Osteoblast (primary cell): ENCODE measurements at regions not wholly inside any gene's neighbourhood (a gene's known extent, or its start where the extent isn't known, plus 50 kb on each side); places are given as distances from the start of the nearest gene placed in this dataset.

Experiments used
- DNase-seq: peaks from one replicate; pipeline ENCODE4 v3.0.0; 2011; ENCODE audit warnings: low spot score, mixed read lengths; ENCODE audit not compliant: insufficient read length; ENCODE audit errors: missing footprints
- H2AFZ ChIP-seq: 2 replicates; pipeline ENCODE4 v1.6.0; 2011; ENCODE audit warnings: mild to moderate bottlenecking, low read length
- H3K27ac ChIP-seq: 2 replicates; pipeline ENCODE4 v1.5.1; 2011; ENCODE audit warnings: mild to moderate bottlenecking, low read depth, low read length, moderate library complexity
- H3K27me3 ChIP-seq: 2 replicates; pipeline ENCODE4 v1.6.0; 2012; ENCODE audit warnings: mild to moderate bottlenecking, control low read depth, inconsistent platforms, low read length, moderate library complexity; ENCODE audit not compliant: insufficient read depth
- H3K36me3 ChIP-seq: 2 replicates; pipeline ENCODE4 v1.5.1; 2011; ENCODE audit warnings: mild to moderate bottlenecking, low read length, control low read depth, moderate library complexity; ENCODE audit not compliant: insufficient read depth
- H3K4me1 ChIP-seq: 2 replicates; pipeline ENCODE4 v1.5.1; 2011; ENCODE audit warnings: mild to moderate bottlenecking, low read length, control low read depth, moderate library complexity; ENCODE audit not compliant: insufficient read depth
- H3K4me2 ChIP-seq: 2 replicates; pipeline ENCODE4 v1.6.0; 2011; ENCODE audit warnings: mild to moderate bottlenecking, low read length; ENCODE audit not compliant: insufficient read depth
- H3K4me3 ChIP-seq: fragments of 200-600 bp; sonication (generic); 3 replicates; pipeline ENCODE4 v1.5.1; 2012; ENCODE audit warnings: mild to moderate bottlenecking, low read length, inconsistent platforms; ENCODE audit not compliant: insufficient read depth
- H3K79me2 ChIP-seq: 2 replicates; pipeline ENCODE4 v1.6.0; 2012; ENCODE audit warnings: mild to moderate bottlenecking, low read length, control low read depth, inconsistent platforms; ENCODE audit not compliant: insufficient read depth
- H3K9me3 ChIP-seq: 2 replicates; pipeline ENCODE4 v1.5.1; 2011; ENCODE audit warnings: low read depth, low read length, control low read depth
- H4K20me1 ChIP-seq: 2 replicates; pipeline ENCODE4 v1.6.0; 2012; ENCODE audit warnings: mild to moderate bottlenecking, low read length, control low read depth; ENCODE audit not compliant: insufficient read depth
- TF ChIP-seq, protein P1 (sequence below): IDR thresholded peaks from 2 replicates; pipeline ENCODE4 v1.5.1; 2011; ENCODE audit warnings: mild to moderate bottlenecking, low read depth, low read length, moderate library complexity; ENCODE audit errors: extremely low read depth

- Histone ChIP-seq H3K4me1 (peaks cover 19% of the 10 kb centered on the region), H2AFZ (no peak overlapping the region), H3K36me3 (no peaks in the 10 kb centered on the region), H3K27ac (peak overlapping the region; percentile 96), H3K9me3 (no peaks in the 10 kb centered on the region), H3K4me3 (no peak overlapping the region), H3K27me3 (no peaks in the 10 kb centered on the region), H3K79me2 (no peaks in the 10 kb centered on the region), H3K4me2 (peak overlapping the region; percentile 8), H4K20me1 (no peaks in the 10 kb centered on the region)
- TF ChIP-seq, protein P1, sequence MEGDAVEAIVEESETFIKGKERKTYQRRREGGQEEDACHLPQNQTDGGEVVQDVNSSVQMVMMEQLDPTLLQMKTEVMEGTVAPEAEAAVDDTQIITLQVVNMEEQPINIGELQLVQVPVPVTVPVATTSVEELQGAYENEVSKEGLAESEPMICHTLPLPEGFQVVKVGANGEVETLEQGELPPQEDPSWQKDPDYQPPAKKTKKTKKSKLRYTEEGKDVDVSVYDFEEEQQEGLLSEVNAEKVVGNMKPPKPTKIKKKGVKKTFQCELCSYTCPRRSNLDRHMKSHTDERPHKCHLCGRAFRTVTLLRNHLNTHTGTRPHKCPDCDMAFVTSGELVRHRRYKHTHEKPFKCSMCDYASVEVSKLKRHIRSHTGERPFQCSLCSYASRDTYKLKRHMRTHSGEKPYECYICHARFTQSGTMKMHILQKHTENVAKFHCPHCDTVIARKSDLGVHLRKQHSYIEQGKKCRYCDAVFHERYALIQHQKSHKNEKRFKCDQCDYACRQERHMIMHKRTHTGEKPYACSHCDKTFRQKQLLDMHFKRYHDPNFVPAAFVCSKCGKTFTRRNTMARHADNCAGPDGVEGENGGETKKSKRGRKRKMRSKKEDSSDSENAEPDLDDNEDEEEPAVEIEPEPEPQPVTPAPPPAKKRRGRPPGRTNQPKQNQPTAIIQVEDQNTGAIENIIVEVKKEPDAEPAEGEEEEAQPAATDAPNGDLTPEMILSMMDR, result no peak
- no peak for DNase-seq
Measured at GRCh38 chr6:113645986-113646385, 211.2 kb upstream of the MARCKS start.

GRCh38 chr6:113646701-113647100 is 210.4 kb upstream of the MARCKS start:
- peak; percentile 13 for DNase-seq
- H3K4me1 ChIP-seq, result peaks cover 19% of the 10 kb centered on the region
- H3K79me2 ChIP-seq, result no peaks in the 10 kb centered on the region
- H3K27me3 ChIP-seq, result no peaks in the 10 kb centered on the region
- H4K20me1 ChIP-seq, result no peaks in the 10 kb centered on the region
- no peaks in the 10 kb centered on the region for H3K9me3 ChIP-seq
- TF ChIP-seq, protein P1, result no peak
- H3K36me3 ChIP-seq, result no peaks in the 10 kb centered on the region
- no peak overlapping the region for H3K27ac ChIP-seq
- no peak overlapping the region for H3K4me2 ChIP-seq
- H2AFZ ChIP-seq, result no peak overlapping the region
- H3K4me3 ChIP-seq, result no peak overlapping the region

- Histone ChIP-seq H3K9me3 (no peaks in the 10 kb centered on the region), H4K20me1 (no peaks in the 10 kb centered on the region), H3K27ac (no peak overlapping the region), H2AFZ (no peak overlapping the region), H3K4me2 (no peak overlapping the region), H3K79me2 (no peaks in the 10 kb centered on the region), H3K4me1 (peaks cover 19% of the 10 kb centered on the region), H3K4me3 (no peak overlapping the region), H3K27me3 (no peaks in the 10 kb centered on the region), H3K36me3 (no peaks in the 10 kb centered on the region)
- TF ChIP-seq, protein P1, result no peak
- DNase-seq, result no peak
Measured at GRCh38 chr6:113647143-113647889, 209.8 kb upstream of the MARCKS start.

- H3K27me3 ChIP-seq, result no peaks in the 10 kb centered on the region
- no peak for DNase-seq
- H3K27ac ChIP-seq, result peak overlapping the region; percentile 47
- TF ChIP-seq, protein P1, result no peak
- H3K79me2 ChIP-seq, result no peaks in the 10 kb centered on the region
- no peaks in the 10 kb centered on the region for H4K20me1 ChIP-seq
- no peaks in the 10 kb centered on the region for H3K36me3 ChIP-seq
- peaks cover 19% of the 10 kb centered on the region for H3K4me1 ChIP-seq
- peak overlapping the region; percentile 47 for H3K4me3 ChIP-seq
- peak overlapping the region; percentile 68 for H3K4me2 ChIP-seq
- H2AFZ ChIP-seq, result peak overlapping the region; percentile 17
- no peaks in the 10 kb centered on the region for H3K9me3 ChIP-seq
Measured at GRCh38 chr6:113648698-113649097, 208.4 kb upstream of the MARCKS start.
